Astrocyte (in vitro differentiated cells and primary cell): ENCODE measurements at regions not wholly inside any gene's neighbourhood (a gene's known extent, or its start where the extent isn't known, plus 50 kb on each side); places are given as distances from the start of the nearest gene placed in this dataset.

Experiments
- CTCF ChIP-seq: IDR thresholded peaks from 2 replicates; pipeline ENCODE4 v1.5.1; 2011; ENCODE audit warnings: low read depth, mild to moderate bottlenecking, inconsistent platforms, low read length, moderate library complexity; ENCODE audit not compliant: insufficient read depth
- EZH2 ChIP-seq: IDR thresholded peaks from 2 replicates; pipeline ENCODE4 v1.6.1; 2012; ENCODE audit warnings: mild to moderate bottlenecking, low read length, inconsistent platforms; ENCODE audit not compliant: insufficient read depth

- no peak for TF ChIP-seq EZH2
- no peak for TF ChIP-seq CTCF
Observed at GRCh38 chr1:11379851-11380250, 99.1 kb upstream of the DISP3 start.
